ENCODE measurements at regions not wholly inside any gene's neighbourhood (a gene's known extent, or its start where the extent isn't known, plus 50 kb on each side); places are given as distances from the start of the nearest gene placed in this dataset.

GRCh38 chr7:89798599-89798996 is 355.7 kb upstream of the STEAP1 start:
- H2AK5ac ChIP-seq (ENCODE audit: low read depth, low read length): no peak overlapping the region
- H3K4me2 ChIP-seq (ENCODE audit: insufficient read depth, low read length, poor library complexity, severe bottlenecking): no peak overlapping the region
- no peak overlapping the region for H4K8ac ChIP-seq (ENCODE audit: low read depth, low read length)
- no peak for DNase-seq (ENCODE audit: low spot score)
- no peak overlapping the region for H2BK120ac ChIP-seq (ENCODE audit: low read depth, low read length)
- H3K14ac ChIP-seq (ENCODE audit: low read length): no peak overlapping the region
- no peaks in the 10 kb centered on the region for H3K36me3 ChIP-seq (replicated peaks in 1 of 2; ENCODE audit: control insufficient read depth in 2 of 2, insufficient read depth in 2 of 2, low read length in 2 of 2)
- no peak overlapping the region for H2BK12ac ChIP-seq (ENCODE audit: low read length)
- H3K4me1 ChIP-seq (ENCODE audit: control insufficient read depth in 2 of 2, insufficient read depth in 1 of 2, low read depth in 1 of 2, low read length in 2 of 2): peaks cover 0 to 4% of the 10 kb centered on the region in 2 donors
- H4K91ac ChIP-seq (ENCODE audit: low read depth, low read length, poor library complexity): no peak overlapping the region
- no peak overlapping the region for H3K18ac ChIP-seq (ENCODE audit: low read length)
- no peak overlapping the region for H3K4ac ChIP-seq (ENCODE audit: low read length)
- no peak overlapping the region for H3K9ac ChIP-seq (ENCODE audit: low read depth, low read length, poor library complexity)
- no peaks in the 10 kb centered on the region for H3K27me3 ChIP-seq (ENCODE audit: control insufficient read depth in 3 of 3, insufficient read depth in 3 of 3, low read depth in 1 of 3, low read length in 3 of 3)
- no peak overlapping the region for H3K27ac ChIP-seq (replicated peaks; ENCODE audit: low read length)
- peaks cover 0 to 3% of the 10 kb centered on the region in 2 donors for H3K9me3 ChIP-seq (replicated peaks in 1 of 2; ENCODE audit: control insufficient read depth in 2 of 2, insufficient read depth in 1 of 2, low read depth in 1 of 2, low read length in 2 of 2)
- no peak overlapping the region for H2AFZ ChIP-seq (ENCODE audit: low read length)
- WGBS, 2 donors (ENCODE audit: extremely low coverage in 2 of 2, insufficient read length in 2 of 2, insufficient replicate concordance in 1 of 2): no CpG with 5 or more reads among the region's 2 CpGs
- no peaks in the 10 kb centered on the region for H3K79me1 ChIP-seq (ENCODE audit: low read depth, low read length)
- no peak overlapping the region for H3K23ac ChIP-seq (ENCODE audit: low read depth, low read length, poor library complexity)
- no peak overlapping the region for H2BK15ac ChIP-seq (ENCODE audit: low read length)
- no peak overlapping the region for H2BK5ac ChIP-seq (ENCODE audit: low read length)
- no peak overlapping the region for H3K4me3 ChIP-seq (ENCODE audit: low read length in 2 of 2)

- H4K8ac ChIP-seq (ENCODE audit: low read depth, low read length): no peak overlapping the region
- no CpG with 5 or more reads among the region's 2 CpGs for WGBS, 2 donors (ENCODE audit: extremely low coverage in 2 of 2, insufficient read length in 2 of 2, insufficient replicate concordance in 1 of 2)
- H3K4ac ChIP-seq (ENCODE audit: low read length): no peak overlapping the region
- H2BK120ac ChIP-seq (ENCODE audit: low read depth, low read length): no peak overlapping the region
- H2BK15ac ChIP-seq (ENCODE audit: low read length): no peak overlapping the region
- no peak for DNase-seq (ENCODE audit: low spot score)
- no peak overlapping the region for H3K9ac ChIP-seq (ENCODE audit: low read depth, low read length, poor library complexity)
- H3K27me3 ChIP-seq (ENCODE audit: control insufficient read depth in 3 of 3, insufficient read depth in 3 of 3, low read depth in 1 of 3, low read length in 3 of 3): no peaks in the 10 kb centered on the region
- no peak overlapping the region for H2BK5ac ChIP-seq (ENCODE audit: low read length)
- H2AK5ac ChIP-seq (ENCODE audit: low read depth, low read length): no peak overlapping the region
- H3K18ac ChIP-seq (ENCODE audit: low read length): no peak overlapping the region
- H3K4me3 ChIP-seq (ENCODE audit: low read length in 2 of 2): no peak overlapping the region
- H3K27ac ChIP-seq (replicated peaks; ENCODE audit: low read length): no peak overlapping the region
- no peaks in the 10 kb centered on the region for H3K79me1 ChIP-seq (ENCODE audit: low read depth, low read length)
- no peaks in the 10 kb centered on the region for H3K36me3 ChIP-seq (replicated peaks in 1 of 2; ENCODE audit: control insufficient read depth in 2 of 2, insufficient read depth in 2 of 2, low read length in 2 of 2)
- H4K91ac ChIP-seq (ENCODE audit: low read depth, low read length, poor library complexity): no peak overlapping the region
- peaks cover 0 to 4% of the 10 kb centered on the region in 2 donors for H3K4me1 ChIP-seq (ENCODE audit: control insufficient read depth in 2 of 2, insufficient read depth in 1 of 2, low read depth in 1 of 2, low read length in 2 of 2)
- H3K14ac ChIP-seq (ENCODE audit: low read length): no peak overlapping the region
- H3K4me2 ChIP-seq (ENCODE audit: insufficient read depth, low read length, poor library complexity, severe bottlenecking): no peak overlapping the region
- H3K23ac ChIP-seq (ENCODE audit: low read depth, low read length, poor library complexity): no peak overlapping the region
- no peak overlapping the region for H2BK12ac ChIP-seq (ENCODE audit: low read length)
- H2AFZ ChIP-seq (ENCODE audit: low read length): no peak overlapping the region
- H3K9me3 ChIP-seq (replicated peaks in 1 of 2; ENCODE audit: control insufficient read depth in 2 of 2, insufficient read depth in 1 of 2, low read depth in 1 of 2, low read length in 2 of 2): peaks cover 0 to 3% of the 10 kb centered on the region in 2 donors
Observed at GRCh38 chr7:89800761-89801160, 353.5 kb upstream of the STEAP1 start.

GRCh38 chr7:89809291-89809690 is 345.0 kb upstream of the STEAP1 start:
- H2BK120ac ChIP-seq (ENCODE audit: low read depth, low read length): no peak overlapping the region
- no peak overlapping the region for H3K4me2 ChIP-seq (ENCODE audit: insufficient read depth, low read length, poor library complexity, severe bottlenecking)
- no peak overlapping the region for H3K4me3 ChIP-seq (ENCODE audit: low read length in 2 of 2)
- H4K8ac ChIP-seq (ENCODE audit: low read depth, low read length): no peak overlapping the region
- H2AK5ac ChIP-seq (ENCODE audit: low read depth, low read length): no peak overlapping the region
- no peaks in the 10 kb centered on the region for H3K9me3 ChIP-seq (replicated peaks in 1 of 2; ENCODE audit: control insufficient read depth in 2 of 2, insufficient read depth in 1 of 2, low read depth in 1 of 2, low read length in 2 of 2)
- no peak overlapping the region for H4K91ac ChIP-seq (ENCODE audit: low read depth, low read length, poor library complexity)
- H3K79me1 ChIP-seq (ENCODE audit: low read depth, low read length): no peaks in the 10 kb centered on the region
- H3K27ac ChIP-seq (replicated peaks; ENCODE audit: low read length): no peak overlapping the region
- no peak overlapping the region for H3K23ac ChIP-seq (ENCODE audit: low read depth, low read length, poor library complexity)
- H3K4me1 ChIP-seq (ENCODE audit: control insufficient read depth in 2 of 2, insufficient read depth in 1 of 2, low read depth in 1 of 2, low read length in 2 of 2): no peaks in the 10 kb centered on the region
- no peak overlapping the region for H3K14ac ChIP-seq (ENCODE audit: low read length)
- H2BK12ac ChIP-seq (ENCODE audit: low read length): no peak overlapping the region
- no peak overlapping the region for H2BK15ac ChIP-seq (ENCODE audit: low read length)
- H3K4ac ChIP-seq (ENCODE audit: low read length): no peak overlapping the region
- H3K9ac ChIP-seq (ENCODE audit: low read depth, low read length, poor library complexity): no peak overlapping the region
- DNase-seq (ENCODE audit: low spot score): no peak
- H3K36me3 ChIP-seq (replicated peaks in 1 of 2; ENCODE audit: control insufficient read depth in 2 of 2, insufficient read depth in 2 of 2, low read length in 2 of 2): no peaks in the 10 kb centered on the region
- no CpG with 5 or more reads among the region's 1 CpG for WGBS, 2 donors (ENCODE audit: extremely low coverage in 2 of 2, insufficient read length in 2 of 2, insufficient replicate concordance in 1 of 2)
- H2AFZ ChIP-seq (ENCODE audit: low read length): peak overlapping the region; percentile 49
- no peak overlapping the region for H3K18ac ChIP-seq (ENCODE audit: low read length)
- H3K27me3 ChIP-seq (ENCODE audit: control insufficient read depth in 3 of 3, insufficient read depth in 3 of 3, low read depth in 1 of 3, low read length in 3 of 3): no peaks in the 10 kb centered on the region
- no peak overlapping the region for H2BK5ac ChIP-seq (ENCODE audit: low read length)

GRCh38 chr7:89813081-89813480 is 341.2 kb upstream of the STEAP1 start:
- H2BK15ac ChIP-seq (ENCODE audit: low read length): no peak overlapping the region
- H3K4ac ChIP-seq (ENCODE audit: low read length): no peak overlapping the region
- no peak overlapping the region for H3K14ac ChIP-seq (ENCODE audit: low read length)
- H2BK12ac ChIP-seq (ENCODE audit: low read length): no peak overlapping the region
- H2AFZ ChIP-seq (ENCODE audit: low read length): no peak overlapping the region
- no peak overlapping the region for H3K9ac ChIP-seq (ENCODE audit: low read depth, low read length, poor library complexity)
- no peaks in the 10 kb centered on the region for H3K9me3 ChIP-seq (replicated peaks in 1 of 2; ENCODE audit: control insufficient read depth in 2 of 2, insufficient read depth in 1 of 2, low read depth in 1 of 2, low read length in 2 of 2)
- no peak overlapping the region for H3K23ac ChIP-seq (ENCODE audit: low read depth, low read length, poor library complexity)
- no peak overlapping the region for H2BK120ac ChIP-seq (ENCODE audit: low read depth, low read length)
- H3K27me3 ChIP-seq (ENCODE audit: control insufficient read depth in 3 of 3, insufficient read depth in 3 of 3, low read depth in 1 of 3, low read length in 3 of 3): no peaks in the 10 kb centered on the region
- H2BK5ac ChIP-seq (ENCODE audit: low read length): no peak overlapping the region
- no peak overlapping the region for H3K18ac ChIP-seq (ENCODE audit: low read length)
- WGBS, 2 donors (ENCODE audit: extremely low coverage in 2 of 2, insufficient read length in 2 of 2, insufficient replicate concordance in 1 of 2): no CpG with 5 or more reads among the region's 1 CpG
- no peak overlapping the region for H3K4me2 ChIP-seq (ENCODE audit: insufficient read depth, low read length, poor library complexity, severe bottlenecking)
- H2AK5ac ChIP-seq (ENCODE audit: low read depth, low read length): no peak overlapping the region
- H3K36me3 ChIP-seq (replicated peaks in 1 of 2; ENCODE audit: control insufficient read depth in 2 of 2, insufficient read depth in 2 of 2, low read length in 2 of 2): no peaks in the 10 kb centered on the region
- no peak overlapping the region for H4K91ac ChIP-seq (ENCODE audit: low read depth, low read length, poor library complexity)
- H3K4me3 ChIP-seq (ENCODE audit: low read length in 2 of 2): no peak overlapping the region
- DNase-seq (ENCODE audit: low spot score): no peak
- no peaks in the 10 kb centered on the region for H3K79me1 ChIP-seq (ENCODE audit: low read depth, low read length)
- no peak overlapping the region for H3K27ac ChIP-seq (replicated peaks; ENCODE audit: low read length)
- H4K8ac ChIP-seq (ENCODE audit: low read depth, low read length): no peak overlapping the region
- no peaks in the 10 kb centered on the region for H3K4me1 ChIP-seq (ENCODE audit: control insufficient read depth in 2 of 2, insufficient read depth in 1 of 2, low read depth in 1 of 2, low read length in 2 of 2)

Data from neuronal stem cell (in vitro differentiated cells).